PC-9 (cell line): ENCODE measurements at regions not wholly inside any gene's neighbourhood (a gene's known extent, or its start where the extent isn't known, plus 50 kb on each side); places are given as distances from the start of the nearest gene placed in this dataset.

ENCODE experiments used
- BruUV-seq: library from RNA; stranded (reverse); fragments of 400-500 nt; replicated peaks from 2 replicates; lab custom pipeline; 2021; lab: Mats Ljungman, UMichigan
- CTCF ChIA-PET: fragments of 300-600 bp; sonication (Branson Sonifier 250); formaldehyde crosslinking; loops from one replicate; lab custom pipeline; 2022; ENCODE audit warnings: antibody characterized with exemption; lab: Charles Lee
- POLR2A ChIA-PET: fragments of 300-600 bp; sonication (Branson Sonifier 250); formaldehyde crosslinking; loops from one replicate; lab custom pipeline; 2022; ENCODE audit warnings: antibody characterized with exemption; ENCODE audit not compliant: unreplicated experiment; lab: Charles Lee
- DNase-seq, 2 experiments: peaks; one replicate each; pipeline versions ENCODE4 v3.0.0 to v3.0.0-alpha.2; 2015 to 2022; ENCODE audit warnings: mixed read lengths in 1 of 2
- H2AFZ ChIP-seq: fragments of 200-600 bp; sonication (generic); 2 replicates; pipeline ENCODE4 v1.8.1; 2017; ENCODE audit warnings: antibody characterized with exemption
- H3F3A ChIP-seq: fragments of 200-600 bp; sonication (generic); 2 replicates; pipeline ENCODE4 v1.8.1; 2017; ENCODE audit warnings: antibody characterized with exemption, mild to moderate bottlenecking, low read depth; ENCODE audit not compliant: insufficient read depth
- H3K27ac ChIP-seq: fragments of 200-600 bp; sonication (generic); 2 replicates; pipeline ENCODE4 v1.6.1; 2016; ENCODE audit warnings: mixed run types
- H3K27me3 ChIP-seq: fragments of 200-600 bp; sonication (generic); 2 replicates; pipeline ENCODE4 v1.6.1; 2016; ENCODE audit warnings: low read depth, mixed run types; ENCODE audit not compliant: insufficient read depth
- H3K36me3 ChIP-seq: fragments of 200-600 bp; sonication (generic); 2 replicates; pipeline ENCODE4 v1.6.1; 2016; ENCODE audit warnings: low read depth, mixed run types
- H3K4me1 ChIP-seq: fragments of 200-600 bp; sonication (generic); replicated peaks from 2 replicates; pipeline ENCODE4 v1.6.1; 2016; ENCODE audit warnings: mixed run types; ENCODE audit not compliant: insufficient read depth
- H3K4me2 ChIP-seq: fragments of 200-600 bp; sonication (generic); 2 replicates; pipeline ENCODE4 v1.6.1; 2017; ENCODE audit warnings: mixed run types
- H3K4me3 ChIP-seq: fragments of 200-600 bp; sonication (generic); 2 replicates; pipeline ENCODE4 v1.6.1; 2016; ENCODE audit warnings: mixed run types
- H3K79me2 ChIP-seq: fragments of 200-600 bp; sonication (generic); 2 replicates; pipeline ENCODE4 v1.6.1; 2017; ENCODE audit warnings: low read depth, mixed run types
- H3K9me2 ChIP-seq: fragments of 200-600 bp; sonication (generic); 2 replicates; pipeline ENCODE4 v1.8.1; 2017; ENCODE audit warnings: mild to moderate bottlenecking; ENCODE audit not compliant: insufficient read depth
- H3K9me3 ChIP-seq: fragments of 200-600 bp; sonication (generic); 2 replicates; pipeline ENCODE4 v1.8.1; 2016; ENCODE audit warnings: low read depth; ENCODE audit not compliant: insufficient read depth
- H4K20me1 ChIP-seq: fragments of 200-600 bp; sonication (generic); 2 replicates; pipeline ENCODE4 v1.8.1; 2017; ENCODE audit not compliant: insufficient read depth
- CTCF ChIP-seq: fragments of 200-600 bp; sonication (generic); conservative IDR thresholded peaks from 2 replicates; pipeline ENCODE4 v1.6.1; 2017; ENCODE audit warnings: mixed run types, antibody characterized with exemption, mild to moderate bottlenecking, moderate library complexity
- EZH2 ChIP-seq: fragments of 200-600 bp; sonication (generic); IDR thresholded peaks from 2 replicates; pipeline ENCODE4 v1.8.0; 2017; ENCODE audit warnings: antibody characterized with exemption, low read depth
- intact Hi-C: fragments of 100-400 bp; cut with micrococcal nuclease; formaldehyde crosslinking; loops from one replicate; pipeline ENCODE4 v1.10.0; 2022; ENCODE audit not compliant: unreplicated experiment

GRCh38 chr13:73591861-73592260 lies 533.1 kb downstream of the KLF5 start:
- H3K4me2 ChIP-seq: no peak overlapping the region
- peaks cover under 1% of the 10 kb centered on the region; the same call in 1 of the 2 replicates for H3K4me1 ChIP-seq
- peaks cover 2% of the 10 kb centered on the region; the same call in 1 of the 2 replicates for H3K9me3 ChIP-seq
- no peaks in the 10 kb centered on the region for H3F3A ChIP-seq
- BruUV-seq: no TSS peak
- H3K36me3 ChIP-seq: no peaks in the 10 kb centered on the region
- TF ChIP-seq EZH2: no peak
- no peak for TF ChIP-seq CTCF
- POLR2A ChIA-PET: no interaction called here
- DNase-seq: no peak
- H2AFZ ChIP-seq: no peak overlapping the region
- no peaks in the 10 kb centered on the region for H4K20me1 ChIP-seq
- H3K9me2 ChIP-seq: no peaks in the 10 kb centered on the region; the same call in 1 of the 2 replicates
- H3K79me2 ChIP-seq: no peaks in the 10 kb centered on the region
- no peak overlapping the region for H3K27ac ChIP-seq
- intact Hi-C loops: no loop called here
- H3K4me3 ChIP-seq: no peak overlapping the region
- CTCF ChIA-PET: interaction anchor here (0.6 to 0.7 kb wide), 2 partner anchors 9 to 239 kb away, joined by 5 read pairs; no protein-coding TSS in a partner anchor
- H3K27me3 ChIP-seq: no peaks in the 10 kb centered on the region

- Histone ChIP-seq H4K20me1 (no peaks in the 10 kb centered on the region), H2AFZ (no peak overlapping the region), H3K4me3 (no peak overlapping the region), H3F3A (no peaks in the 10 kb centered on the region), H3K9me2 (no peaks in the 10 kb centered on the region; the same call in 1 of the 2 replicates), H3K27me3 (no peaks in the 10 kb centered on the region), H3K4me2 (no peak overlapping the region), H3K4me1 (no peaks in the 10 kb centered on the region), H3K27ac (no peak overlapping the region), H3K9me3 (peaks cover 8% of the 10 kb centered on the region), H3K79me2 (no peaks in the 10 kb centered on the region), H3K36me3 (no peaks in the 10 kb centered on the region; the same call in 1 of the 2 replicates)
- TF ChIP-seq CTCF (no peak), EZH2 (no peak)
- ChIA-PET CTCF (no interaction called here), POLR2A (no interaction called here)
- DNase-seq: no peak
- no TSS peak for BruUV-seq
- intact Hi-C loops: no loop called here
Observed at GRCh38 chr13:73590795-73591194, 532.0 kb downstream of the KLF5 start.

- intact Hi-C loops: no loop called here
- H3K79me2 ChIP-seq: no peaks in the 10 kb centered on the region
- no peak overlapping the region for H2AFZ ChIP-seq
- no peak overlapping the region for H3K4me2 ChIP-seq
- no peaks in the 10 kb centered on the region for H3K4me1 ChIP-seq
- H4K20me1 ChIP-seq: no peaks in the 10 kb centered on the region
- ChIA-PET POLR2A (no interaction called here), CTCF (no interaction called here)
- no peak overlapping the region for H3K27ac ChIP-seq
- no peaks in the 10 kb centered on the region; the same call in 1 of the 2 replicates for H3K36me3 ChIP-seq
- H3F3A ChIP-seq: no peaks in the 10 kb centered on the region
- DNase-seq: no peak
- TF ChIP-seq EZH2 (no peak), CTCF (no peak)
- no TSS peak for BruUV-seq
- H3K27me3 ChIP-seq: no peaks in the 10 kb centered on the region
- H3K9me2 ChIP-seq: no peaks in the 10 kb centered on the region; the same call in 1 of the 2 replicates
- peaks cover 8% of the 10 kb centered on the region for H3K9me3 ChIP-seq
- H3K4me3 ChIP-seq: no peak overlapping the region
Observed at GRCh38 chr13:73585236-73585635, 526.4 kb downstream of the KLF5 start.
